GM18907 (cell line): ENCODE measurements at regions not wholly inside any gene's neighbourhood (a gene's known extent, or its start where the extent isn't known, plus 50 kb on each side); places are given as distances from the start of the nearest gene placed in this dataset.

Source experiments
- ATAC-seq: cut with Tn5 transposase; IDR thresholded peaks from one replicate; pipeline ENCODE4 v1.9.1; 2021; ENCODE audit warnings: mild to moderate bottlenecking, moderate library complexity; ENCODE audit not compliant: unreplicated experiment

DNA sequence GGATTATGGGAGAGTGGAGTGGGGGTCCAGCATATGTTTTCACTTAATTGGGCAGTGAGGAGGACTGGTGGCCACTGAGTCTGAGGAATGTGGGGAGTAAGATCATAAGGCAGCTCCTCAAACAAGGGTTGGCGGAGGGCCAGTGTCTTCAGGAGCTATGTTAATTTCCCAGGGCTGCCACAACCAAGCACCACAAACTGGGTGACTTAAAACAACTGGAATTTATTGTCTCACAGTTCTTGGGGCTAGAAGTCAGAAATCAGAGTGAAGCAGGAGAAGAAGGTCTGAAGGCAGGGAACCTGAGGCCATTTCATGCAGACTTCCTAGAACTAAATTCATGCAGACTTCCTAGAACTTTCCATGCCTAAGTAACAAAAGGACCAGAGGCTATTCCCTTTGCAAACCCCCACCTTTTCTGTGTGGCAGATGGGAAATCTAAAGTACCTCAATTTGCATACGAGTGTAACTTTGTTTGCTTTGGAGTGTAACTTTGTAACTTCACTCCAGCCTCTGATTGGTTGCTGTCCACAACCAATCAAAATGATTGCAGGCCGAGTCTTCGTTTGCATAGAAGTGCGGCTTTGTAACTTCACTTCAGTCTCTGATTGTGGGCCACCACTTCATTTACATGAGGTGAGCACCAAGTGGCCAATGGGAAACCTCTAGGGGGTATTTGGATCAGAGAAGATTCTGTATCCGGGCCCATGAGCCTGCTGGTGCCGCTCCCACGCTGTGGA is 50.5 kb upstream of the ZBED5 start:
- ATAC-seq = no peak
